Parathyroid adenoma (tissue), 2 donors: ENCODE measurements at regions not wholly inside any gene's neighbourhood (a gene's known extent, or its start where the extent isn't known, plus 50 kb on each side); places are given as distances from the start of the nearest gene placed in this dataset.
A peak's percentile ranks its signal among the peaks of the same experiment; 100 is the strongest.

Experiments used
- H2AFZ ChIP-seq: fragments of 300-600 bp; sonication (generic); one replicate; pipeline ENCODE4 v1.7.0; 2017; ENCODE audit warnings: antibody characterized with exemption, mild to moderate bottlenecking
- H3K27ac ChIP-seq: fragments of 300-600 bp; sonication (generic); one replicate; pipeline ENCODE4 v1.7.0; 2017
- H3K27me3 ChIP-seq: fragments of 300-600 bp; sonication (generic); one replicate; pipeline ENCODE4 v1.7.0; 2017; ENCODE audit warnings: low read length; ENCODE audit not compliant: control insufficient read depth, insufficient read depth
- H3K36me3 ChIP-seq: fragments of 300-600 bp; sonication (generic); one replicate; pipeline ENCODE4 v1.7.0; 2017; ENCODE audit warnings: low read length; ENCODE audit not compliant: control insufficient read depth, insufficient read depth
- H3K4me1 ChIP-seq: fragments of 300-600 bp; sonication (generic); one replicate; pipeline ENCODE4 v1.7.0; 2017; ENCODE audit warnings: control low read depth
- H3K4me2 ChIP-seq: fragments of 300-600 bp; sonication (generic); one replicate; pipeline ENCODE4 v1.7.0; 2017; ENCODE audit warnings: low read length
- H3K4me3 ChIP-seq: fragments of 300-600 bp; sonication (generic); one replicate; pipeline ENCODE4 v1.7.0; 2017; ENCODE audit warnings: low read depth, low read length
- H3K79me2 ChIP-seq: fragments of 300-600 bp; sonication (generic); one replicate; pipeline ENCODE4 v1.7.0; 2017; ENCODE audit warnings: control low read depth
- H3K9ac ChIP-seq: fragments of 300-600 bp; sonication (generic); one replicate; pipeline ENCODE4 v1.7.0; 2017; ENCODE audit warnings: mild to moderate bottlenecking
- H3K9me3 ChIP-seq: fragments of 300-600 bp; sonication (generic); one replicate; pipeline ENCODE4 v1.7.0; 2017; ENCODE audit warnings: low read length; ENCODE audit not compliant: control insufficient read depth
- TF ChIP-seq, protein P1 (sequence below): fragments of 300-600 bp; sonication (generic); IDR thresholded peaks from one replicate; pipeline ENCODE4 v1.7.0; 2017; ENCODE audit warnings: antibody characterized with exemption, mild to moderate bottlenecking
- donor health status: primary hyperparathyroidism.

- Histone ChIP-seq H3K4me3 (peak overlapping the region; percentile 47), H3K27me3 (no peaks in the 10 kb centered on the region), H3K27ac (no peak overlapping the region), H3K79me2 (no peaks in the 10 kb centered on the region), H3K9me3 (no peaks in the 10 kb centered on the region), H3K4me2 (peak overlapping the region; percentile 77), H2AFZ (peak overlapping the region; percentile 19), H3K9ac (no peak overlapping the region), H3K36me3 (no peaks in the 10 kb centered on the region), H3K4me1 (no peaks in the 10 kb centered on the region)
- TF ChIP-seq, protein P1, sequence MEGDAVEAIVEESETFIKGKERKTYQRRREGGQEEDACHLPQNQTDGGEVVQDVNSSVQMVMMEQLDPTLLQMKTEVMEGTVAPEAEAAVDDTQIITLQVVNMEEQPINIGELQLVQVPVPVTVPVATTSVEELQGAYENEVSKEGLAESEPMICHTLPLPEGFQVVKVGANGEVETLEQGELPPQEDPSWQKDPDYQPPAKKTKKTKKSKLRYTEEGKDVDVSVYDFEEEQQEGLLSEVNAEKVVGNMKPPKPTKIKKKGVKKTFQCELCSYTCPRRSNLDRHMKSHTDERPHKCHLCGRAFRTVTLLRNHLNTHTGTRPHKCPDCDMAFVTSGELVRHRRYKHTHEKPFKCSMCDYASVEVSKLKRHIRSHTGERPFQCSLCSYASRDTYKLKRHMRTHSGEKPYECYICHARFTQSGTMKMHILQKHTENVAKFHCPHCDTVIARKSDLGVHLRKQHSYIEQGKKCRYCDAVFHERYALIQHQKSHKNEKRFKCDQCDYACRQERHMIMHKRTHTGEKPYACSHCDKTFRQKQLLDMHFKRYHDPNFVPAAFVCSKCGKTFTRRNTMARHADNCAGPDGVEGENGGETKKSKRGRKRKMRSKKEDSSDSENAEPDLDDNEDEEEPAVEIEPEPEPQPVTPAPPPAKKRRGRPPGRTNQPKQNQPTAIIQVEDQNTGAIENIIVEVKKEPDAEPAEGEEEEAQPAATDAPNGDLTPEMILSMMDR, result no peak
These were observed 419.4 kb downstream of the UQCRFS1 start for GRCh38 chr19:28793391-28794168.

DNA sequence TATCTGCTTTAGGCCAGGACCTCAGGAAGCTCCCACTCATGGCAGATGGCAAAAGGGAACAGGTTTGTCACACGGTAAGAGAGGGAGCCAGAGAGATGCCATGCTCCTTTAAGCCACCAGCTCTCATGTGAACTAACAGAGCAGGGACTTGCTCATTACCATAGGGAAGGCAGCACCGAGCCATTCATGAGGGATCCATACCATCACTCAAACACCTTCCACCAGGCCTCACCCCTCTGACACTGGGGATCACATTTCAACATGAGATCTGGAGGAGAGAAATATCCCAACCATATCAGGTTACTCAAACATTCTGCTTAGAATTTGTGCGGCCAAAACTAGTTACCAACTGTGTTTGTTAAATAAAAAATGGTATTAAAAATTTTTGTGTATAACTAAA lies 427.0 kb downstream of the UQCRFS1 start:
- H3K9ac ChIP-seq, result no peak overlapping the region
- H3K4me3 ChIP-seq, result no peak overlapping the region
- H3K79me2 ChIP-seq, result no peaks in the 10 kb centered on the region
- H3K36me3 ChIP-seq, result no peaks in the 10 kb centered on the region
- H3K27ac ChIP-seq, result no peak overlapping the region
- TF ChIP-seq, protein P1, result no peak
- H3K4me2 ChIP-seq, result no peak overlapping the region
- H3K27me3 ChIP-seq, result no peaks in the 10 kb centered on the region
- no peaks in the 10 kb centered on the region for H3K4me1 ChIP-seq
- H3K9me3 ChIP-seq, result no peaks in the 10 kb centered on the region
- no peak overlapping the region for H2AFZ ChIP-seq

GRCh38 chr19:28764066-28764465 lies 448.9 kb downstream of the UQCRFS1 start:
- Histone ChIP-seq H3K27me3 (no peaks in the 10 kb centered on the region), H3K79me2 (no peaks in the 10 kb centered on the region), H3K36me3 (no peaks in the 10 kb centered on the region), H3K9ac (no peak overlapping the region), H3K4me1 (no peaks in the 10 kb centered on the region), H3K4me3 (no peak overlapping the region), H3K4me2 (no peak overlapping the region), H3K9me3 (no peaks in the 10 kb centered on the region), H3K27ac (no peak overlapping the region), H2AFZ (no peak overlapping the region)
- TF ChIP-seq, protein P1, result no peak

- Histone ChIP-seq H3K27me3 (no peaks in the 10 kb centered on the region), H3K27ac (no peak overlapping the region), H3K36me3 (no peaks in the 10 kb centered on the region), H3K4me1 (no peaks in the 10 kb centered on the region), H3K9ac (no peak overlapping the region), H3K4me3 (no peak overlapping the region), H3K79me2 (no peaks in the 10 kb centered on the region), H3K9me3 (no peaks in the 10 kb centered on the region), H2AFZ (no peak overlapping the region), H3K4me2 (no peak overlapping the region)
- TF ChIP-seq, protein P1, result no peak
These were observed 466.5 kb downstream of the UQCRFS1 start for GRCh38 chr19:28746478-28746877.

GRCh38 chr19:28744943-28745342 lies 468.0 kb downstream of the UQCRFS1 start:
- H3K9ac ChIP-seq, result no peak overlapping the region

More at GRCh38 chr19:28744943-28745342, 468.0 kb downstream of the UQCRFS1 start:
- Histone ChIP-seq H3K27ac (no peak overlapping the region), H3K4me2 (no peak overlapping the region), H3K4me3 (no peak overlapping the region), H2AFZ (no peak overlapping the region), H3K27me3 (no peaks in the 10 kb centered on the region), H3K36me3 (no peaks in the 10 kb centered on the region), H3K4me1 (no peaks in the 10 kb centered on the region), H3K79me2 (no peaks in the 10 kb centered on the region), H3K9me3 (no peaks in the 10 kb centered on the region)
- TF ChIP-seq, protein P1, result no peak
